ENCODE measurements at regions not wholly inside any gene's neighbourhood (a gene's known extent, or its start where the extent isn't known, plus 50 kb on each side); places are given as distances from the start of the nearest gene placed in this dataset.

DNA sequence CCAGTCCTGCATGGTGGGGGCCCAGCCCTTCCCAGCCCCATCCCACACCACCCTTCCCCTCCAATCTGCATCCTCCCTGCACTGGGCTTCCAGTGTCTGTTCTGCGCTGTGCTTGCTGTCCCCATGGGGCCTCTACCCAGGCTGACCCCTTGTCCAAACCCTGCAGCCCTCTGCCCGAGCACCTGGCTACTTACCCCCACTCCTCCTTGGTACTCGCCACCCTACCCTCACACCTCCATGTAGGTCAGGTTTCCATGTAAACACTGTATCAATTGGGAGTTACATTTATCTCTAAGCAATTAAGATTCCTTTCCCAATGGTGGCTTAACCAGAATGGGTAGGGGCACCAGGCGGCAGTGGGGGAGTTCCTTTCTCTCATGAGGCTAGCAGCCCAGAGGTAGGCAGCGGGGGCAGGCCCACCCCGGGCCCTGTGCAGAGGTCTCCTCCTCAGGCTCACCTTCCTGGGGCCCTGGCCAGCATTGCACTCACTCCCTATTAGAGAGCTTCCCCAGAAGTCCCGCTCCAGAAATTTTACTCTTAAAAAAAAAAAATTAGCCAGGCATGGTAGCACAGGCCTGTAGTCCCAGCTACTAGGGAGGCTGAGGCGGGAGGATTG lies 76.6 kb upstream of the CCND2 start:
- no peaks in the 10 kb centered on the region for H3K36me3 ChIP-seq (replicated peaks in 1 of 2; ENCODE audit: insufficient read depth in 1 of 2, low read depth in 2 of 2)
- DNase-seq (no peak), ATAC-seq (no peak)
- no peaks in the 10 kb centered on the region for H3K27me3 ChIP-seq
- TF ChIP-seq, protein P1, sequence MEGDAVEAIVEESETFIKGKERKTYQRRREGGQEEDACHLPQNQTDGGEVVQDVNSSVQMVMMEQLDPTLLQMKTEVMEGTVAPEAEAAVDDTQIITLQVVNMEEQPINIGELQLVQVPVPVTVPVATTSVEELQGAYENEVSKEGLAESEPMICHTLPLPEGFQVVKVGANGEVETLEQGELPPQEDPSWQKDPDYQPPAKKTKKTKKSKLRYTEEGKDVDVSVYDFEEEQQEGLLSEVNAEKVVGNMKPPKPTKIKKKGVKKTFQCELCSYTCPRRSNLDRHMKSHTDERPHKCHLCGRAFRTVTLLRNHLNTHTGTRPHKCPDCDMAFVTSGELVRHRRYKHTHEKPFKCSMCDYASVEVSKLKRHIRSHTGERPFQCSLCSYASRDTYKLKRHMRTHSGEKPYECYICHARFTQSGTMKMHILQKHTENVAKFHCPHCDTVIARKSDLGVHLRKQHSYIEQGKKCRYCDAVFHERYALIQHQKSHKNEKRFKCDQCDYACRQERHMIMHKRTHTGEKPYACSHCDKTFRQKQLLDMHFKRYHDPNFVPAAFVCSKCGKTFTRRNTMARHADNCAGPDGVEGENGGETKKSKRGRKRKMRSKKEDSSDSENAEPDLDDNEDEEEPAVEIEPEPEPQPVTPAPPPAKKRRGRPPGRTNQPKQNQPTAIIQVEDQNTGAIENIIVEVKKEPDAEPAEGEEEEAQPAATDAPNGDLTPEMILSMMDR (IDR thresholded peaks at IDR 0.05) = no peak
- TF ChIP-seq POLR2A (IDR thresholded peaks at IDR 0.05) = no peak
- 86 to 94% methylated on average over 8 of the region's 8 CpGs for WGBS, 2 donors
- H3K9me3 ChIP-seq = no peaks in the 10 kb centered on the region
- no peak overlapping the region for H3K4me3 ChIP-seq
- no peak overlapping the region for H3K27ac ChIP-seq
- H3K4me1 ChIP-seq = no peaks in the 10 kb centered on the region
- intact Hi-C loops (cut with DNase I) = no loop called here

DNA sequence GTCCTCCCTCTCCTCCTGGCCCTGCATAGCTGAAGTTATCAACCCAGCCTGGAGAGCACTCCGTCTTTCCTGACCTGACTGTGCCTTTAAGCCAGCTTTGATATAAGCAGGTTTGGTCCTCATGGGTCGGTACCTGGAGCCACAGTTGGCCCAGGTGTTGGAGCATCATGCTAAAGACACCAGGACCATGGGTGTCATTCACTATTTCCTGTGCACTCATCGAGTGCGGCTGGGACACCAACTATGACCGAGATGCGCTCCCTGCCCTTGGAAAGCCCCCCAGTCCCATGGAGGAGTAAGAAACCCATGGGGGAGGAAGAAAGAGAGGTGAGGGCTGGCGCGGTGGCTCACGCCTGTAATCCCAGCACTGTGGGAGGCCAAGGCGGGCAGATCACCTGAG lies 78.9 kb upstream of the CCND2 start:
- H3K27ac ChIP-seq = no peak overlapping the region
- intact Hi-C loops (cut with DNase I) = no loop called here
- TF ChIP-seq POLR2A (IDR thresholded peaks at IDR 0.05) = no peak
- TF ChIP-seq, protein P1 (IDR thresholded peaks at IDR 0.05) = no peak
- H3K27me3 ChIP-seq = no peaks in the 10 kb centered on the region
- 89 to 92% methylated on average over 7 to 10 of the region's 10 CpGs for WGBS, 2 donors
- no peak overlapping the region for H3K4me3 ChIP-seq
- no peaks in the 10 kb centered on the region for H3K36me3 ChIP-seq (replicated peaks in 1 of 2; ENCODE audit: insufficient read depth in 1 of 2, low read depth in 2 of 2)
- DNase-seq = no peak
- no peaks in the 10 kb centered on the region for H3K9me3 ChIP-seq
- no peak for ATAC-seq
- no peaks in the 10 kb centered on the region for H3K4me1 ChIP-seq

DNA sequence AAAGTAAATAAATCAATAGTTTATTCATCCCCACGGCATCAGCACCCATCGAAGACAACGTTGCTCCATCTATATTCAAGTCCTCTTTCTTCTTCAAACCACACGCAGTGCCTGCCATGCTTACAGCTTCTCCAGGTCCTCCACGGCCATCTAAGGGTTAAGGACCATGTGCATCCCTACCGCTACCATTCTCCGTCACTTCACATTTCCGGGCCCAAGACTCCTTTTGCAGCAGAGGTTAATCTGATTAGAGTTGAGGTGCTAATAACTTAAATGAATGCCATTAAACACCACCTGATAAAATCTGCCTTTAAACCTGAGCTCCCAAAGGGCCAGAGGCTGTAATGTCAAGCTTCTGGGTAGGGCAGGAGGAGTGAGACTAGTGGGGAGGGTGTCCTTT lies 79.7 kb upstream of the CCND2 start:
- TF ChIP-seq, protein P1 (IDR thresholded peaks at IDR 0.05) = no peak
- no peak for TF ChIP-seq POLR2A (IDR thresholded peaks at IDR 0.05)

DNA sequence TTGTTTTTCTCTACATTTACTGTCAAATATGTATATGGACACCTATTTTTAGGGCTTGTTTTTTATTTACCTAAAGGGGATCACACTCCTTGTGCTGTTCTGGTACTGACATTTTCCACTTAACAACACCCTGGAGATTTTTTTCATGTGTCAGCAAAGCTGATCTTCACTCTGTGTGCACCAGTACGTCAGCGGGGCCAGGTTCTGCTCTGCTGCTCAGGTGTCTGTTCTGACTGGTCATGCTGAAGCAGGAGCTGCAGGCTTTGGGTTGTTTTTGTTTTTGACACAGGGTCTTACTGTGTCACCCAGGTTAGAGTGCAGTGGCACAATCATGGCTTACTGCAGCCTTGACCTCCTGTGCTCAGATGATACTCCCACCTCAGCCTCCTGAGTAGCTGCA lies 81.9 kb upstream of the CCND2 start:
- WGBS, 2 donors = 84 to 96% methylated on average over 2 of the region's 2 CpGs
- ATAC-seq (no peak), DNase-seq (no peak)
- H3K27ac ChIP-seq = no peak overlapping the region
- no peak overlapping the region for H3K4me3 ChIP-seq
- no peaks in the 10 kb centered on the region for H3K4me1 ChIP-seq
- intact Hi-C loops (cut with DNase I) = no loop called here
- no peaks in the 10 kb centered on the region for H3K36me3 ChIP-seq (replicated peaks in 1 of 2; ENCODE audit: insufficient read depth in 1 of 2, low read depth in 2 of 2)
- no peaks in the 10 kb centered on the region for H3K27me3 ChIP-seq
- TF ChIP-seq, protein P1 (IDR thresholded peaks at IDR 0.05) = no peak
- no peak for TF ChIP-seq POLR2A (IDR thresholded peaks at IDR 0.05)
- H3K9me3 ChIP-seq = no peaks in the 10 kb centered on the region

More for the DNA sequence above, 79.7 kb upstream of the CCND2 start:
- DNase-seq = no peak
- Histone ChIP-seq H3K27ac (no peak overlapping the region), H3K36me3 (replicated peaks in 1 of 2; ENCODE audit: insufficient read depth in 1 of 2, low read depth in 2 of 2) (no peaks in the 10 kb centered on the region), H3K9me3 (no peaks in the 10 kb centered on the region), H3K4me3 (no peak overlapping the region), H3K4me1 (no peaks in the 10 kb centered on the region), H3K27me3 (no peaks in the 10 kb centered on the region)
- no peak for ATAC-seq
- intact Hi-C loops (cut with DNase I) = no loop called here
- 43 to 44% methylated on average over 8 of the region's 8 CpGs for whole genome bisulfite sequencing, 2 donors

DNA sequence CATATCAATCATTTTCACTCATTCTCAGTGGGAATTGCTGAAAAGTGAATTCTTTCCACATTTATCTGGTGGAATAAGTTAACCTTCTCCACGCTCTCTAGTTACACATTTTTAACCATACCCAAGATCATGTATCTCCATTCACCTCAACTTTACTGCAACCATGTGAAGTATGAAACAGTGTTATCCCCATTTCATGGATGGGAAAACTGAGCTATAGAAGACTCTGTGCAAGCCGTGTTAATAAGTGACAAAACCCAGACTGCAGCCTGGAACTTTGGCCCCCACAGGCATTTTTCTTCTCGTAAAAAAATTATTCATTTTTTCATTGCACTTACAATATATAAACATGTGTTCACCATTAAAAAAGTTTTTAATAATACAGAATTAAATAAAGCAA lies 82.4 kb upstream of the CCND2 start:
- intact Hi-C loops (cut with DNase I) = no loop called here
- TF ChIP-seq, protein P1 (IDR thresholded peaks at IDR 0.05) = no peak
- TF ChIP-seq POLR2A (IDR thresholded peaks at IDR 0.05) = no peak
- H3K36me3 ChIP-seq (replicated peaks in 1 of 2; ENCODE audit: insufficient read depth in 1 of 2, low read depth in 2 of 2) = no peaks in the 10 kb centered on the region
- no peaks in the 10 kb centered on the region for H3K4me1 ChIP-seq
- no peak overlapping the region for H3K27ac ChIP-seq
- DNase-seq (no peak), ATAC-seq (no peak)
- WGBS, 2 donors = 61 to 63% methylated on average over 3 of the region's 3 CpGs
- H3K27me3 ChIP-seq = no peaks in the 10 kb centered on the region
- no peak overlapping the region for H3K4me3 ChIP-seq
- no peaks in the 10 kb centered on the region for H3K9me3 ChIP-seq
